Transverse colon (tissue), 4 donors: ENCODE measurements at regions not wholly inside any gene's neighbourhood (a gene's known extent, or its start where the extent isn't known, plus 50 kb on each side); places are given as distances from the start of the nearest gene placed in this dataset.

Experiments
- CTCF ChIP-seq, 5 experiments: fragments of 200-600 bp in 3 of 5; fragments of 450-650 bp in 2 of 5; sonication (generic) in 3 of 5; IDR thresholded peaks; 1 replicate in 2 of 5; 2 replicates in 3 of 5; pipeline ENCODE4 v1.5.1; 2016 to 2017; ENCODE audit warnings: antibody characterized with exemption in 5 of 5, inconsistent platforms in 3 of 5, mild to moderate bottlenecking in 2 of 5, moderate library complexity in 1 of 5
- POLR2A ChIP-seq: fragments of 450-650 bp; IDR thresholded peaks from one replicate; pipeline ENCODE4 v1.6.1; 2016; ENCODE audit warnings: antibody characterized with exemption, mild to moderate bottlenecking, moderate library complexity
- POLR2AphosphoS5 ChIP-seq, 3 donors: sonication (generic); formaldehyde crosslinking; IDR thresholded peaks; one replicate each; pipeline ENCODE4 v1.6.1; 2016; ENCODE audit warnings: antibody characterized with exemption in 3 of 3

- TF ChIP-seq POLR2A = no peak
- TF ChIP-seq CTCF (IDR thresholded peaks at IDR 0.05) = no peak
- no peak for TF ChIP-seq POLR2AphosphoS5 (IDR thresholded peaks at IDR 0.05)
These were observed 60.7 kb upstream of the FOXK1 start for GRCh38 chr7:4621396-4621795.
